Vagina (tissue), 2 donors: ENCODE measurements at regions not wholly inside any gene's neighbourhood (a gene's known extent, or its start where the extent isn't known, plus 50 kb on each side); places are given as distances from the start of the nearest gene placed in this dataset.

Source experiments
- CTCF ChIP-seq, 3 experiments: fragments of 450-650 bp in 2 of 3; fragments of 200-600 bp in 1 of 3; sonication (generic) in 1 of 3; IDR thresholded peaks; one replicate each; pipeline ENCODE4 v1.5.1; 2017 to 2019; ENCODE audit warnings: antibody characterized with exemption in 3 of 3, mild to moderate bottlenecking in 2 of 3, moderate library complexity in 2 of 3
- POLR2A ChIP-seq, 2 donors: fragments of 450-650 bp; IDR thresholded peaks; one replicate each; pipeline ENCODE4 v1.6.1; 2017; ENCODE audit warnings: antibody characterized with exemption in 2 of 2, mild to moderate bottlenecking in 2 of 2, moderate library complexity in 2 of 2
- POLR2AphosphoS5 ChIP-seq, 2 donors: sonication (generic); formaldehyde crosslinking; IDR thresholded peaks; one replicate each; pipeline ENCODE4 v1.9.0; 2017; ENCODE audit warnings: antibody characterized with exemption in 2 of 2, mild to moderate bottlenecking in 2 of 2, low read depth in 1 of 2; ENCODE audit not compliant: insufficient read depth in 1 of 2

GRCh38 chr2:147171941-147172340 lies 672.9 kb upstream of the ACVR2A start:
- TF ChIP-seq CTCF (IDR thresholded peaks at IDR 0.05) (no peak), POLR2AphosphoS5 (IDR thresholded peaks at IDR 0.05; ENCODE audit: insufficient read depth in 1 of 2, low read depth in 1 of 2) (no peak), POLR2A (IDR thresholded peaks at IDR 0.05) (no peak)
